ENCODE measurements at regions not wholly inside any gene's neighbourhood (a gene's known extent, or its start where the extent isn't known, plus 50 kb on each side); places are given as distances from the start of the nearest gene placed in this dataset.

DNA sequence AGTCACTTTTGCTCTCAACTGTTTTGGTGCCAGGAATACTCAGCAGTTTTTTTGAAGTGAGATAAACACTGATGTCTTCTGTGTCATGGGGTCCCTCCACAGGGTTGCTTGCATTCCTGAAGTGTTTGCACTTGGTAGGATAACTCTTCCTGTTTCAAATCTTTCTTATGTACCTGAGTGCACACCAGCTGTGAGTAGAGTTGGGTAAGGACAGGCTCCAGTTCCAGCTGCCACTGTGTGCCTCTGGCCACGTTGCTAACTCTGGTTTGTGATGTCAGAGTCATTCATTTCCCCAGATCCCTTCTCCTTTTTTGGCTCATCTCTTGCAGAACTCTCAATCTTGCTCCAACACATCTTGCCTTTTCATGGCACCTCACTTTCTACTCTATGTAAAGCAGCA, 356.3 kb upstream of the B3GALT2 start:
- no peaks in the 10 kb centered on the region for H3K79me2 ChIP-seq (ENCODE audit: insufficient read depth, low read length)
- no peaks in the 10 kb centered on the region for H3K9me3 ChIP-seq (ENCODE audit: insufficient read depth, low read depth, low read length)
- no peaks in the 10 kb centered on the region for H3K36me3 ChIP-seq (ENCODE audit: insufficient read depth, low read length)
- no peaks in the 10 kb centered on the region for H3F3A ChIP-seq (ENCODE audit: low read depth)
- H3K27me3 ChIP-seq (ENCODE audit: insufficient read depth, low read length, poor library complexity, severe bottlenecking) = no peaks in the 10 kb centered on the region
- H3K4me1 ChIP-seq (ENCODE audit: insufficient read depth, low read length, poor library complexity, severe bottlenecking) = no peaks in the 10 kb centered on the region
- H3K4me3 ChIP-seq (ENCODE audit: low read length, poor library complexity, severe bottlenecking) = no peak overlapping the region
- TF ChIP-seq, protein P1, sequence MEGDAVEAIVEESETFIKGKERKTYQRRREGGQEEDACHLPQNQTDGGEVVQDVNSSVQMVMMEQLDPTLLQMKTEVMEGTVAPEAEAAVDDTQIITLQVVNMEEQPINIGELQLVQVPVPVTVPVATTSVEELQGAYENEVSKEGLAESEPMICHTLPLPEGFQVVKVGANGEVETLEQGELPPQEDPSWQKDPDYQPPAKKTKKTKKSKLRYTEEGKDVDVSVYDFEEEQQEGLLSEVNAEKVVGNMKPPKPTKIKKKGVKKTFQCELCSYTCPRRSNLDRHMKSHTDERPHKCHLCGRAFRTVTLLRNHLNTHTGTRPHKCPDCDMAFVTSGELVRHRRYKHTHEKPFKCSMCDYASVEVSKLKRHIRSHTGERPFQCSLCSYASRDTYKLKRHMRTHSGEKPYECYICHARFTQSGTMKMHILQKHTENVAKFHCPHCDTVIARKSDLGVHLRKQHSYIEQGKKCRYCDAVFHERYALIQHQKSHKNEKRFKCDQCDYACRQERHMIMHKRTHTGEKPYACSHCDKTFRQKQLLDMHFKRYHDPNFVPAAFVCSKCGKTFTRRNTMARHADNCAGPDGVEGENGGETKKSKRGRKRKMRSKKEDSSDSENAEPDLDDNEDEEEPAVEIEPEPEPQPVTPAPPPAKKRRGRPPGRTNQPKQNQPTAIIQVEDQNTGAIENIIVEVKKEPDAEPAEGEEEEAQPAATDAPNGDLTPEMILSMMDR (conservative IDR thresholded peaks at IDR 0.05; ENCODE audit: low read length) = no peak
- TF ChIP-seq EZH2phosphoT487 (IDR thresholded peaks at IDR 0.05; ENCODE audit: borderline replicate concordance) = no peak
- no peak overlapping the region for H3K9ac ChIP-seq (ENCODE audit: low read depth, low read length, poor library complexity, severe bottlenecking)
- H3K9me2 ChIP-seq (replicated peaks; ENCODE audit: low read depth, low read length) = no peaks in the 10 kb centered on the region
- no peaks in the 10 kb centered on the region for H4K20me1 ChIP-seq (ENCODE audit: insufficient read depth, low read length, poor library complexity, severe bottlenecking)
- H3K4me2 ChIP-seq (ENCODE audit: low read depth, low read length, poor library complexity, severe bottlenecking) = no peak overlapping the region
- H2AFZ ChIP-seq (ENCODE audit: low read length) = no peak overlapping the region

DNA sequence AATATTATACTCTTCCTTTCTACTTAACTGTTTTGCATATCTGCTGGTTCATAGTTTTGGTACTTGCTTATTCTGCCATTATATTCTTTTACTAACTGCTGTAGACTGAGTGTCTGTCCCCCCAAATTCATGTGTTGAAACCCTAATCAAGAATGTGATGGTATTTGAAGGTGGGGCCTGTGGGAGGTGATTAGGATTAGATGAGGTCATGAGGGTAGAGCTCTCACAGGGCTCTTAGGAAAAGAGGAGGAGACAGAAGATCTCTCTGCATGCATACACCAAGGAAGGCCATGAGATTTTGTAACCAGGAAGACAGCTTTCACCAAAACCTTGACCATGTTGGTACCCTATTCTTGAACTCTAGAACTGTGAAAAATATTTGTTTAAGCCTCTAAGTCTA, 354.1 kb upstream of the B3GALT2 start:
- Histone ChIP-seq H3K27me3 (ENCODE audit: insufficient read depth, low read length, poor library complexity, severe bottlenecking) (no peaks in the 10 kb centered on the region), H3K36me3 (ENCODE audit: insufficient read depth, low read length) (no peaks in the 10 kb centered on the region), H3K4me3 (ENCODE audit: low read length, poor library complexity, severe bottlenecking) (no peak overlapping the region), H4K20me1 (ENCODE audit: insufficient read depth, low read length, poor library complexity, severe bottlenecking) (no peaks in the 10 kb centered on the region), H3K79me2 (ENCODE audit: insufficient read depth, low read length) (no peaks in the 10 kb centered on the region), H3K9ac (ENCODE audit: low read depth, low read length, poor library complexity, severe bottlenecking) (no peak overlapping the region), H3K4me1 (ENCODE audit: insufficient read depth, low read length, poor library complexity, severe bottlenecking) (no peaks in the 10 kb centered on the region), H3K9me2 (replicated peaks; ENCODE audit: low read depth, low read length) (no peaks in the 10 kb centered on the region), H3F3A (ENCODE audit: low read depth) (no peaks in the 10 kb centered on the region), H3K9me3 (ENCODE audit: insufficient read depth, low read depth, low read length) (no peaks in the 10 kb centered on the region), H2AFZ (ENCODE audit: low read length) (no peak overlapping the region), H3K4me2 (ENCODE audit: low read depth, low read length, poor library complexity, severe bottlenecking) (no peak overlapping the region)
- TF ChIP-seq, protein P1 (conservative IDR thresholded peaks at IDR 0.05; ENCODE audit: low read length) = no peak
- no peak for TF ChIP-seq EZH2phosphoT487 (IDR thresholded peaks at IDR 0.05; ENCODE audit: borderline replicate concordance)

DNA sequence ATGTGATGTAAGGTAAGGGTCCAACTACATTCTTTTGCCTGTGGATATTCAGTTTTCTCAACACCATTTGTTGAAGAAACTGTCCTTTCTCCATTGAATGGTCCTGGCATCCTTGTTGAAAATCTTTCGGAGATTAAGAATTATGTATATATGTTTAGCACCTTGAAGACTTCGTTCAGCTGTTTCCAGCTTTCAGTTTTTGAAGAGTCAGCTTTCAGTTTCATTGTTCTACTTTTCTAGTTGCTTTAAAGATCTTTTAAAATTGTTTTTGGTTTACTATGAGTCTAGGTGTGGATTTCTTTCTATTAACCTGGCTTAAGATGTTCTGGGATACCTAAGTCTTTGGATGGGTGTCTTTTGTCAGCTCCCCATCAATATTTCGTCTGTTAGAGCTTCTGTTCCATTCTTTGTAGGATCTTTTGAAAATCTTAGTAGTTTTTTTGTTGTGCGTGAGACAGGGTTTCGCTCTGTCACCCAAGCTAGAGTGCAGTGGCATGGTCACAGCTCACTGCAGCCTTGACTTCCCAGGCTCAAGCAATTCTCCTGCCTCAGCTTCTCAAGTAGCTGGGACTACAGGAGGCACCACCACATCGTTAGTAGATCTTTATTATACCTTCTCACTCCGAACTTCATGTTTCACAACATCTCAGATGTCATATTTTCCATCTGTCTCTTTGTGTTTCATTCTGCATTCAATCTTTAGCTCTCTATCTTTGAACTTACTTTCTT, 353.5 kb upstream of the B3GALT2 start:
- Histone ChIP-seq H3K27me3 (ENCODE audit: insufficient read depth, low read length, poor library complexity, severe bottlenecking) (no peaks in the 10 kb centered on the region), H3K9me3 (ENCODE audit: insufficient read depth, low read depth, low read length) (no peaks in the 10 kb centered on the region), H3K9ac (ENCODE audit: low read depth, low read length, poor library complexity, severe bottlenecking) (no peak overlapping the region), H3K4me3 (ENCODE audit: low read length, poor library complexity, severe bottlenecking) (no peak overlapping the region), H3K4me1 (ENCODE audit: insufficient read depth, low read length, poor library complexity, severe bottlenecking) (no peaks in the 10 kb centered on the region), H3F3A (ENCODE audit: low read depth) (no peaks in the 10 kb centered on the region), H3K36me3 (ENCODE audit: insufficient read depth, low read length) (no peaks in the 10 kb centered on the region), H3K9me2 (replicated peaks; ENCODE audit: low read depth, low read length) (no peaks in the 10 kb centered on the region), H4K20me1 (ENCODE audit: insufficient read depth, low read length, poor library complexity, severe bottlenecking) (no peaks in the 10 kb centered on the region), H3K79me2 (ENCODE audit: insufficient read depth, low read length) (no peaks in the 10 kb centered on the region), H3K4me2 (ENCODE audit: low read depth, low read length, poor library complexity, severe bottlenecking) (no peak overlapping the region), H2AFZ (ENCODE audit: low read length) (no peak overlapping the region)
- TF ChIP-seq EZH2phosphoT487 (IDR thresholded peaks at IDR 0.05; ENCODE audit: borderline replicate concordance) = no peak
- TF ChIP-seq, protein P1 (conservative IDR thresholded peaks at IDR 0.05; ENCODE audit: low read length) = no peak

All from Loucy (cell line).